ENCODE measurements at regions not wholly inside any gene's neighbourhood (a gene's known extent, or its start where the extent isn't known, plus 50 kb on each side); places are given as distances from the start of the nearest gene placed in this dataset.
"Not testable (repeated sequence)": the region's sequence is repeated elsewhere in the genome, so short reads cannot be mapped to it uniquely, and the experiment has no call there.

DNA sequence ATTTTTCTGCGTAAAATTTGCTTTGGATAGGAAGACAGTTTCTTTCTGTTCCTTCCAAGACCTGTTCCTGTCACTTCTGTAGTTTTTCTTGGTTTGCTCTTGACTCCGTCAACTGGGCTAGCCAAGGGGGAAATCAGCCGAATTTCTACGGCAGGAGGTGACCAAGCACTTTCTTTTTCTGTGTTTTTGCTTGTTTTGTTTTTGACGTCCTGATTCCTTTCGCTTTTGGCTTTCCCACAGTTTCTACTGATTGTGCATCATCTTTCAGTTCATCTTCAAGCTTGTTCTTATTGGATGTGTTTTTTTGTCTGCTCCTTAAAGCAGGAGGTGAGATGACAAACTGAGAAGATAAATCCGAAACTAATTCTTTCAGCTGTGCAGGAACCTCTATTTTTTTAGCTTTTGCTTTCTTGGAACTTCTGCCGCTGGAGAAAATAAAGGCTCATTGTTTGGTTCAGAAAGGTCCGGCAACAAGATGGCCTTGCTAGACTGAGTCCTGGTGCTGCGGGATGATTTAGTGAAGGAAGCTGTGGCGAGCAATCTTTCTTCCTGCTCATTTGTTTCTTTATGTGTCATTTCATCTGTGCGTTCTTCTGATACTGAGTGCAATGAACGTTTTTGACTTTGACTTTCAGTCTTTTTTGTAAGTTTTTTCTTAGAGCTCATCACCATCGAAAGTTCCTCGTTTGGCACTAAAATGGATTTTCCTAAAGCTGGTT, 85.0 kb downstream of the TBR1 start:
- TF ChIP-seq, protein P1, sequence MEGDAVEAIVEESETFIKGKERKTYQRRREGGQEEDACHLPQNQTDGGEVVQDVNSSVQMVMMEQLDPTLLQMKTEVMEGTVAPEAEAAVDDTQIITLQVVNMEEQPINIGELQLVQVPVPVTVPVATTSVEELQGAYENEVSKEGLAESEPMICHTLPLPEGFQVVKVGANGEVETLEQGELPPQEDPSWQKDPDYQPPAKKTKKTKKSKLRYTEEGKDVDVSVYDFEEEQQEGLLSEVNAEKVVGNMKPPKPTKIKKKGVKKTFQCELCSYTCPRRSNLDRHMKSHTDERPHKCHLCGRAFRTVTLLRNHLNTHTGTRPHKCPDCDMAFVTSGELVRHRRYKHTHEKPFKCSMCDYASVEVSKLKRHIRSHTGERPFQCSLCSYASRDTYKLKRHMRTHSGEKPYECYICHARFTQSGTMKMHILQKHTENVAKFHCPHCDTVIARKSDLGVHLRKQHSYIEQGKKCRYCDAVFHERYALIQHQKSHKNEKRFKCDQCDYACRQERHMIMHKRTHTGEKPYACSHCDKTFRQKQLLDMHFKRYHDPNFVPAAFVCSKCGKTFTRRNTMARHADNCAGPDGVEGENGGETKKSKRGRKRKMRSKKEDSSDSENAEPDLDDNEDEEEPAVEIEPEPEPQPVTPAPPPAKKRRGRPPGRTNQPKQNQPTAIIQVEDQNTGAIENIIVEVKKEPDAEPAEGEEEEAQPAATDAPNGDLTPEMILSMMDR (IDR thresholded peaks at IDR 0.05; ENCODE audit: insufficient read depth, low read length, poor library complexity, severe bottlenecking), result not testable (repeated sequence)
- TF ChIP-seq EZH2phosphoT487 (conservative IDR thresholded peaks at IDR 0.05; ENCODE audit: low read length), result not testable (repeated sequence)
